HG03439 (cell line): ENCODE measurements at regions not wholly inside any gene's neighbourhood (a gene's known extent, or its start where the extent isn't known, plus 50 kb on each side); places are given as distances from the start of the nearest gene placed in this dataset.

Experiments
- ATAC-seq: cut with Tn5 transposase; IDR thresholded peaks from one replicate; pipeline ENCODE4 v1.9.1; 2021; ENCODE audit warnings: mild to moderate bottlenecking, moderate library complexity; ENCODE audit not compliant: unreplicated experiment

- ATAC-seq = no peak
These were observed 249.0 kb upstream of the VCX3A start for GRCh38 chrX:6783912-6784311.

- no peak for ATAC-seq
These were observed 247.9 kb upstream of the VCX3A start for GRCh38 chrX:6782831-6783230.

GRCh38 chrX:6778544-6779503 is 243.9 kb upstream of the VCX3A start:
- ATAC-seq = no peak

GRCh38 chrX:6777238-6778002 is 242.5 kb upstream of the VCX3A start:
- ATAC-seq = peak; percentile 86

- ATAC-seq = no peak
These were observed 236.0 kb upstream of the VCX3A start for GRCh38 chrX:6770936-6771335.

GRCh38 chrX:6768881-6769280 is 234.0 kb upstream of the VCX3A start:
- no peak for ATAC-seq

GRCh38 chrX:6761251-6761650 is 226.3 kb upstream of the VCX3A start:
- no peak for ATAC-seq

GRCh38 chrX:6759655-6760375 is 224.9 kb upstream of the VCX3A start:
- ATAC-seq = no peak

GRCh38 chrX:6758234-6758633 is 223.3 kb upstream of the VCX3A start:
- no peak for ATAC-seq

GRCh38 chrX:6757631-6758030 is 222.7 kb upstream of the VCX3A start:
- ATAC-seq = no peak

- no peak for ATAC-seq
These were observed 213.7 kb upstream of the VCX3A start for GRCh38 chrX:6748595-6748994.

- ATAC-seq = peak; percentile 97
These were observed 203.9 kb upstream of the VCX3A start for GRCh38 chrX:6738518-6739470.

- no peak for ATAC-seq
These were observed 200.1 kb upstream of the VCX3A start for GRCh38 chrX:6734844-6735634.

GRCh38 chrX:6732101-6732500 is 197.2 kb upstream of the VCX3A start:
- no peak for ATAC-seq

- ATAC-seq = no peak
These were observed 194.7 kb upstream of the VCX3A start for GRCh38 chrX:6729626-6730025.

GRCh38 chrX:6718766-6719165 is 183.8 kb upstream of the VCX3A start:
- ATAC-seq = no peak

- no peak for ATAC-seq
These were observed 173.9 kb upstream of the VCX3A start for GRCh38 chrX:6708676-6709380.

GRCh38 chrX:6708041-6708440 is 173.1 kb upstream of the VCX3A start:
- no peak for ATAC-seq

GRCh38 chrX:6707497-6707896 is 172.6 kb upstream of the VCX3A start:
- no peak for ATAC-seq
